Esophagus squamous epithelium (tissue), 5 donors: ENCODE measurements at regions not wholly inside any gene's neighbourhood (a gene's known extent, or its start where the extent isn't known, plus 50 kb on each side); places are given as distances from the start of the nearest gene placed in this dataset.

Experiments used
- DNase-seq: peaks from one replicate; lab custom pipeline; 2025; lab: John Stamatoyannopoulos, UW
- H3K27ac ChIP-seq, 4 donors: fragments of 200-600 bp; sonication (generic); one replicate each; pipeline ENCODE4 v1.5.1; 2016 to 2019; ENCODE audit warnings: mild to moderate bottlenecking in 1 of 4
- H3K27me3 ChIP-seq, 4 donors: fragments of 200-600 bp; sonication (generic); 1 replicate in 3 of 4; 2 replicates in 1 of 4; pipeline versions ENCODE4 v1.5.1 to v1.6.0; 2017 to 2021; ENCODE audit warnings: antibody characterized with exemption in 1 of 4
- H3K36me3 ChIP-seq, 3 donors: fragments of 200-600 bp; sonication (generic); one replicate each; pipeline ENCODE4 v1.5.1; 2016 to 2019
- H3K4me1 ChIP-seq, 3 donors: fragments of 200-600 bp; sonication (generic); one replicate each; pipeline ENCODE4 v1.5.1; 2017 to 2019
- H3K4me3 ChIP-seq, 4 donors: fragments of 200-600 bp; sonication (generic); 1 replicate in 3 of 4; 2 replicates in 1 of 4; pipeline ENCODE4 v1.5.1; 2016 to 2019; ENCODE audit warnings: mild to moderate bottlenecking in 2 of 4, moderate library complexity in 1 of 4
- H3K9me3 ChIP-seq, 3 donors: fragments of 200-600 bp; sonication (generic); one replicate each; pipeline ENCODE4 v1.5.1; 2016 to 2019
- CTCF ChIP-seq, 6 experiments: fragments of 450-650 bp in 4 of 6; fragments of 200-600 bp in 2 of 6; sonication (generic) in 2 of 6; IDR thresholded peaks; one replicate each; pipeline ENCODE4 v1.5.1; 2016 to 2019; ENCODE audit warnings: antibody characterized with exemption in 6 of 6, mild to moderate bottlenecking in 4 of 6, moderate library complexity in 4 of 6
- POLR2A ChIP-seq, 4 donors: fragments of 450-650 bp; IDR thresholded peaks; one replicate each; pipeline ENCODE4 v1.6.1; 2017; ENCODE audit warnings: antibody characterized with exemption in 4 of 4, mild to moderate bottlenecking in 4 of 4, moderate library complexity in 3 of 4
- WGBS, 2 donors: methylation state at CpG; one replicate each; pipeline ENCODE4 v1.1.5; 2018; 5-methylcytosine and 5-hydroxymethylcytosine counted together
- intact Hi-C: fragments of 100-400 bp; cut with DNase I; formaldehyde crosslinking; loops from one replicate; pipeline ENCODE4 v1.15.0; 2022
- donor health status: DM: yes; HTN: yes; CAD: no.

DNA sequence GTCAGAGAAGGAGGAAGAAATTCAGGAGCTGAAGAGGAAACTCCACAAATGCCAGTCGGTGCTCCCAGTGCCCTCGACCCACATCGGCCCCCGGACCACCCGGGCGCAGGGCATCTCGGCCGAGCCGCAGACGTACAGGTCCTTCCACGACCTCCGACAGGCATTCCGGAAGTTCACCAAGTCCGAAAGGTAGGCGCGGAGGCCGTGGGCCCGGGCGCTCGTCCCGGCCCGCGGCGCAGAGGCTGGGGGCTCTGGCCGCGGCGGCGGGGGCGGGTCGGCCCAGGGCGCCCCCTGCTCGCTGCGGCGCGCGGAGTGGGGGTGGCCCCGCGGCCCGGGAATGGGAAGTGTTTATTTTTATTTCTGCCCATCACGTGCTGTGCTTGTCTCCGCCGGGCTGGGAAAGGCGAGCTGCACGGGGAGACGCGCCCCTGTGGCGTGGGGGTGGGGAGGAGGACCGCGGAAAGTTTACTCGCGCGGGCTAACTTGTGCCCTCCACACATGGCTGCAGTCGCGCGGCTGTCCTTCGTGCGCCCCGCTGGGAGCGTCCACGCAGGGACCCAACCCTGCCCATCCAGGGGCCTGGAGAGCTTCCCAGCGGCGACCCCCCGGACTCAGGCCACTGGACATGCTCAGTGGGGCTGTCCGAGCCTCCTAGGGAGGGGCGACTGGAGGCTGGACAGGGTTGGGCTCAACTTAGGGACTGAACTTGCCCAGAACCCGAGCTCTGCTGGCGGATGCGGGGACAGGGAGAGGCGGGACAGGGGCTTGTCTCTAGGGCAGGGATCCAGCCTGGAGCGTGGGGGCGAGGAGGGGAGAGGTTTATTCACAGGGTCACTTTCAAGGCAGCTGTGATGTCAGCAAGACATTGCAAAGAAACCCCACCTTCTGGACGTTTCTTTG is 82.6 kb upstream of the PRKG1 start:
- no peaks in the 10 kb centered on the region for H3K36me3 ChIP-seq
- intact Hi-C loops, result no loop called here
- peaks cover 0 to 40% (median 5%) of the 10 kb centered on the region in 3 donors for H3K4me1 ChIP-seq
- peak overlapping the region; percentile 58 to 87 (median 74) for H3K27ac ChIP-seq
- DNase-seq, result no peak
- no peaks in the 10 kb centered on the region for H3K9me3 ChIP-seq
- H3K4me3 ChIP-seq, result peak overlapping the region; percentile 40 to 72 (median 57)
- WGBS, 2 donors, result 0 to 3% methylated on average over 2 to 21 of the region's 72 CpGs
- peaks cover 0 to 45% (median 0%) of the 10 kb centered on the region in 4 donors for H3K27me3 ChIP-seq
- TF ChIP-seq CTCF (IDR thresholded peaks at IDR 0.05), result no peak
- no peak for TF ChIP-seq POLR2A (IDR thresholded peaks at IDR 0.05)

DNA sequence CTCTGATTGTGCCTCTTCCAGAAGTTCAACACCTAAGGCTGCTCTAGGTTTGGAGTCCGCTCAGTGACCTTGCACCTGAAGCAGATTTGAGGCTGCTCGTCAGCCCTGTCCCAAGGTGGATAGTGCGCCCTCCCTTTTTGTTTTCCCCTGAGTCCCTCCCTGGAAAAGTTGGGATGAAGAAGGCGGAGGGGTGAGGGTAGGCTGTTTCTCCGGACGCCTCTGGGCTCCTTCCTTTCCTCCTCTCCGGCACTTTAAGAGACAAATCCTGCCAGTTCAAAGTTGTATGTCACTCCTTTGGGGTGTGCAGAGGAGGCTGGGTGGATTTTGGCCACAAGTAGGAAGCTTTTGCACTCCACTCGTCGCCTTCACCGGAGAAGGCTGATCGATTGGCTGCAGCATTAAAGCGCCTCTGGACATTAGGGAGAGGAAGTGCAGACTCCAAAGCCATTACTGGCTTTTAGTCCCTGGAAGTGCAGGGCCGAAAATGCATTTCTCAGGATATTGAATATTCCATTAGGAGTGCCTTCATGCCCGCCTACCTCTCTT is 81.9 kb upstream of the PRKG1 start:
- peaks cover 0 to 40% (median 5%) of the 10 kb centered on the region in 3 donors for H3K4me1 ChIP-seq
- H3K4me3 ChIP-seq, result peak overlapping the region in 3 of 4 donors; percentile 53 to 72 (median 61)
- no peaks in the 10 kb centered on the region for H3K36me3 ChIP-seq
- DNase-seq, result no peak
- TF ChIP-seq POLR2A (IDR thresholded peaks at IDR 0.05), result no peak
- TF ChIP-seq CTCF (IDR thresholded peaks at IDR 0.05), result no peak
- H3K27ac ChIP-seq, result peak overlapping the region; percentile 58 to 87 (median 74)
- H3K27me3 ChIP-seq, result peaks cover 0 to 45% (median 0%) of the 10 kb centered on the region in 4 donors
- H3K9me3 ChIP-seq, result no peaks in the 10 kb centered on the region
- intact Hi-C loops, result no loop called here
- 48 to 52% methylated on average over 12 to 13 of the region's 14 CpGs for WGBS, 2 donors

DNA sequence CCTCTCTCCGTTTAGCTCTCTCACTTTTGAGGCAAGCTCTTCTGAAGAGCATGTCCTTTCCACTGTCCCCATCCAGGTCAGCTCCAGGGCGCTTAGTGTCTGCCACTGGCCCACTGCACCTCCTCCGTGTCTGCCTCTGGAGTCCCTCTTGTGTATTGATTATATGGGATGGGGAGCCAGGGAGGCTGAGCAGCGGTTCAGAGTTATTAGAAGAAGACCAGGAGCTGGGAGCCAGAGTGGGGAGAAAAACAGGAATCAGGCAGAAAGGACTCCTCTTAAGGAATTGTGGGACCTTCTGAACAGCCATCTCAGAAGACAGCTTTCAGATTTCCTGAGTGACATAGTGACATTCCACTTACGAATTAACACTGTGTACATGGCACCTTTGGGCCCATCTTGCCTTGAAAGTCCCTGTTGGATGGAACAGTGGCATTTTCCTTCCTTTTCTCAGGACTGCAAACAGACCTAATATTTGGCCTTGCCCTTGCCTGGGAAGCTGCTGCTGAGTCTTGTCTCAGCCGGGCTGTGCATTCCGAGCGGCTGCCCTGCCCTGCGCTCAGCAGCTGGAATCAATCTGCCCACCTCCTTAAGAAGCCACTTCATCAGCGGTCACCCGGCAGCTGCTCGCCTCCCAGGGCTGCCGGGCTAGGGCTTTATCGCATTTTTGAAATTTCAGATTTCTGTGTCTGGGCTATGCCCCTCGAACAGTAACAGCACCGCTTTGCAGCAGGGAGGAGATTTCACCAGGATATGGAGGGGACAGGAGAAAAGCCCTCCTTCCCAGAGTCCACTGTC is 81.1 kb upstream of the PRKG1 start:
- TF ChIP-seq POLR2A (IDR thresholded peaks at IDR 0.05) (no peak), CTCF (IDR thresholded peaks at IDR 0.05) (no peak)
- peak overlapping the region in 3 of 4 donors; percentile 53 to 72 (median 61) for H3K4me3 ChIP-seq
- peaks cover 0 to 40% (median 5%) of the 10 kb centered on the region in 3 donors for H3K4me1 ChIP-seq
- 26 to 58% methylated on average over 5 to 7 of the region's 16 CpGs for WGBS, 2 donors
- peak overlapping the region; percentile 58 to 87 (median 74) for H3K27ac ChIP-seq
- intact Hi-C loops, result no loop called here
- peaks cover 0 to 45% (median 0%) of the 10 kb centered on the region in 4 donors for H3K27me3 ChIP-seq
- no peak for DNase-seq
- no peaks in the 10 kb centered on the region for H3K9me3 ChIP-seq
- H3K36me3 ChIP-seq, result no peaks in the 10 kb centered on the region

DNA sequence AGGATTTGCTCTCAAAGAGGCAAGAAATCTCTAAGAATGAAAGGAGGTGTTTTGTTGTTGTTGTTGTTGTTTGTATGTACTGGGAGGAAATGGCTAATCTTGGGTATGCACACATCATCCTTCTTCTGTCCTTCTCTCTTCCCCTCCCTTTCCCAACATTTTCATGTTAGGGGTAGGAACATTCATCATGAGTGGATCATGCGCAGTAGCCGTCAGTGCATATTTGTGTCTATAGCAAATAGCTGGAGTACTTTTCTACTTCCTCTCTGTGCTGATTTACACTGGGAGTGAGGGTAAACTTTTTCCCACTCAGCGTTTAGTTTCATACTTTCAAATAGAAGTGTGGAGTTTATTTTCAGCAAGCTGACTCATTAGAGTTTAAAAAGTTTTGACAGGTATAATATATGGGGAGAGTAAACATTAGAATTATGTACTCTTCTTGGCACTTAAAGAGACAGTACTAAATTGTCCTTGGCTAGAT is 80.5 kb upstream of the PRKG1 start:
- Histone ChIP-seq H3K4me1 (peaks cover 0 to 40% (median 5%) of the 10 kb centered on the region in 3 donors), H3K9me3 (no peaks in the 10 kb centered on the region), H3K27ac (peak overlapping the region in 3 of 4 donors; percentile 69 to 87 (median 79)), H3K27me3 (peaks cover 0 to 45% (median 0%) of the 10 kb centered on the region in 4 donors), H3K4me3 (peak overlapping the region in 3 of 4 donors; percentile 53 to 72 (median 61)), H3K36me3 (no peaks in the 10 kb centered on the region)
- WGBS, 2 donors, result 0 to 7% methylated on average over 3 of the region's 3 CpGs
- DNase-seq, result no peak
- intact Hi-C loops, result no loop called here
- TF ChIP-seq CTCF (IDR thresholded peaks at IDR 0.05) (no peak), POLR2A (IDR thresholded peaks at IDR 0.05) (no peak)
